DND-41 (cell line): ENCODE measurements at regions not wholly inside any gene's neighbourhood (a gene's known extent, or its start where the extent isn't known, plus 50 kb on each side); places are given as distances from the start of the nearest gene placed in this dataset.
A peak's percentile ranks its signal among the peaks of the same experiment; 100 is the strongest.

ENCODE experiments used
- ATAC-seq: fragments of 200-7000 bp; cut with Tn5 transposase; 3 replicates; pipeline ENCODE4 v1.9.1; 2021; ENCODE audit warnings: low read depth; ENCODE audit not compliant: insufficient read depth
- DNase-seq: peaks from one replicate; pipeline ENCODE4 v3.0.0-alpha.2; 2020
- H2AFZ ChIP-seq: 2 replicates; pipeline ENCODE4 v1.6.0; 2012; ENCODE audit warnings: low read depth, low read length
- H3K27ac ChIP-seq: 2 replicates; pipeline ENCODE4 v1.5.1; 2012; ENCODE audit warnings: low read length, inconsistent platforms
- H3K27me3 ChIP-seq: fragments of 200-600 bp; sonication (generic); 2 replicates; pipeline ENCODE4 v1.6.0; 2012; ENCODE audit warnings: low read length, mild to moderate bottlenecking, inconsistent platforms; ENCODE audit not compliant: insufficient read depth, poor library complexity
- H3K36me3 ChIP-seq: 2 replicates; pipeline ENCODE4 v1.5.1; 2012; ENCODE audit warnings: low read length, inconsistent platforms; ENCODE audit not compliant: insufficient read depth
- H3K4me1 ChIP-seq: 2 replicates; pipeline ENCODE4 v1.5.1; 2012; ENCODE audit warnings: mild to moderate bottlenecking, low read length; ENCODE audit not compliant: insufficient read depth
- H3K4me2 ChIP-seq: 2 replicates; pipeline ENCODE4 v1.6.0; 2012; ENCODE audit warnings: mild to moderate bottlenecking, moderate library complexity, low read length, inconsistent platforms; ENCODE audit not compliant: insufficient read depth
- H3K4me3 ChIP-seq, 2 experiments: fragments of 200-600 bp in 1 of 2; shearing (Covaris generic) in 1 of 2; 2 replicates each; pipeline ENCODE4 v1.5.1; 2012 to 2016; ENCODE audit warnings: inconsistent platforms in 2 of 2, low read length in 2 of 2, mild to moderate bottlenecking in 2 of 2, low read depth in 1 of 2, moderate library complexity in 1 of 2
- H3K79me2 ChIP-seq: 2 replicates; pipeline ENCODE4 v1.6.0; 2012; ENCODE audit warnings: low read length, inconsistent platforms; ENCODE audit not compliant: insufficient read depth
- H3K9ac ChIP-seq: 2 replicates; pipeline ENCODE4 v1.6.0; 2012; ENCODE audit warnings: low read depth, mild to moderate bottlenecking, inconsistent platforms, low read length, moderate library complexity
- H3K9me3 ChIP-seq: 2 replicates; pipeline ENCODE4 v1.5.1; 2012; ENCODE audit warnings: low read length, moderate library complexity, mild to moderate bottlenecking, inconsistent platforms; ENCODE audit not compliant: insufficient read depth, severe bottlenecking
- H4K20me1 ChIP-seq: 2 replicates; pipeline ENCODE4 v1.6.0; 2012; ENCODE audit warnings: low read length; ENCODE audit not compliant: insufficient read depth
- EZH2 ChIP-seq: IDR thresholded peaks from 3 replicates; pipeline ENCODE4 v1.6.1; 2012; ENCODE audit warnings: borderline replicate concordance, low read depth, mild to moderate bottlenecking, moderate library complexity, low read length, inconsistent platforms; ENCODE audit not compliant: severe bottlenecking
- TF ChIP-seq, protein P1 (sequence below): IDR thresholded peaks from 2 replicates; pipeline ENCODE4 v1.5.1; 2012; ENCODE audit warnings: borderline replicate concordance, low read length, moderate library complexity, mild to moderate bottlenecking; ENCODE audit not compliant: poor library complexity, severe bottlenecking; ENCODE audit errors: extremely low read depth

DNA sequence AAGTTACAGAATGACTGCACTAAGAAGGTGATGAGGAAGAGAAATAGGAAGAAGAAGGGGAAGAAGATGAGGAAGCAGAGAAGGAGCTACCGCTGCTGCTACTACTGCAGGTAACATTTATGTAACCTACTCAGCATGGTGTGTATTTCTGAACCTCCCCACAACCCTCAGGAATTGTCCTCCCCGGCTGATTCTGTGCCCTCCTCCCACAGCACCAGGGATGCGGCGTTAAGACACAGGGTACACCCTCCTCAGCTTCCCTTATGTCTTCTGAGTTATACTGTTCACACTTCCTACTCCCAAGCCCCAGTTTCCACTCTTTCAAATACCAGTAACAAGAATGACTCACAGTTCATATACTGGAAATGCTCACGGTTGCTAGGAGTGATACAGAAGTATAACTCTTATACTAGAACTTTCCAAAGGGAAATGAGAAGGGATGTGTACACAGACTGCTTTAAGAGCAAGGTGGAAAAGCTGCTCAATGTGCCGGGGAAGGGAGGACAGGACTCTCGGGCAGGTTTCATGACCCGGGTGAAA, 224.5 kb upstream of the PSMD7 start:
- Histone ChIP-seq H2AFZ (0 out of 2 replicates have a peak overlapping the region, but pooled peaks have one; percentile 1), H3K27me3 (no peaks in the 10 kb centered on the region), H3K9ac (no peak overlapping the region), H3K4me1 (peaks cover 23% of the 10 kb centered on the region), H3K79me2 (no peaks in the 10 kb centered on the region), H3K36me3 (no peaks in the 10 kb centered on the region), H3K4me2 (no peak overlapping the region), H3K9me3 (peaks cover 10% of the 10 kb centered on the region), H4K20me1 (no peaks in the 10 kb centered on the region), H3K4me3 (no peak overlapping the region), H3K27ac (no peak overlapping the region)
- ATAC-seq = no peak
- no peak for DNase-seq
- TF ChIP-seq EZH2 = no peak
- TF ChIP-seq, protein P1, sequence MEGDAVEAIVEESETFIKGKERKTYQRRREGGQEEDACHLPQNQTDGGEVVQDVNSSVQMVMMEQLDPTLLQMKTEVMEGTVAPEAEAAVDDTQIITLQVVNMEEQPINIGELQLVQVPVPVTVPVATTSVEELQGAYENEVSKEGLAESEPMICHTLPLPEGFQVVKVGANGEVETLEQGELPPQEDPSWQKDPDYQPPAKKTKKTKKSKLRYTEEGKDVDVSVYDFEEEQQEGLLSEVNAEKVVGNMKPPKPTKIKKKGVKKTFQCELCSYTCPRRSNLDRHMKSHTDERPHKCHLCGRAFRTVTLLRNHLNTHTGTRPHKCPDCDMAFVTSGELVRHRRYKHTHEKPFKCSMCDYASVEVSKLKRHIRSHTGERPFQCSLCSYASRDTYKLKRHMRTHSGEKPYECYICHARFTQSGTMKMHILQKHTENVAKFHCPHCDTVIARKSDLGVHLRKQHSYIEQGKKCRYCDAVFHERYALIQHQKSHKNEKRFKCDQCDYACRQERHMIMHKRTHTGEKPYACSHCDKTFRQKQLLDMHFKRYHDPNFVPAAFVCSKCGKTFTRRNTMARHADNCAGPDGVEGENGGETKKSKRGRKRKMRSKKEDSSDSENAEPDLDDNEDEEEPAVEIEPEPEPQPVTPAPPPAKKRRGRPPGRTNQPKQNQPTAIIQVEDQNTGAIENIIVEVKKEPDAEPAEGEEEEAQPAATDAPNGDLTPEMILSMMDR = no peak

DNA sequence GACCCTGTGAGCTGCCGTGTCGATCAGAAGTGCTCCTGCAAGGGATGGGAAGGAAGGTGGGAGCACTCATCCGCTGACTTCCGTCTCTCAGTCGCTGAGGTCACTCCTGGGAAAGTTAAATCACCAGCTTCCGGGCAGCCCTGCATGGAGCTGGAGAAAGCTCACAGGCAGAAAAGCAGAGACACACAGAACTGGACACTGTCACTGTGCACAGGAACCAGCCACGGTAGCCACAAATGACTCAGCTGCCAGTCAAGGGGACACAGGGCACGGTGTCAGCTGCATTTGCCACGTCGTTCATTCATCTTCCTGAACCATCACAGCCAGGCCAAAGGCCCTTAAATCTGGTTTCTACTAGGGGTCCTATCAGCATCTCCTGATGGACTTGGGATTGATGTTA, 226.4 kb upstream of the PSMD7 start:
- DNase-seq = no peak
- no peak for TF ChIP-seq EZH2
- TF ChIP-seq, protein P1 = no peak
- no peak for ATAC-seq
- Histone ChIP-seq H2AFZ (no peak overlapping the region), H3K27ac (peak overlapping the region; percentile 47), H3K9me3 (peaks cover 6% of the 10 kb centered on the region), H3K4me1 (peaks cover 42% of the 10 kb centered on the region), H3K4me2 (no peak overlapping the region), H3K79me2 (no peaks in the 10 kb centered on the region), H3K36me3 (no peaks in the 10 kb centered on the region), H4K20me1 (no peaks in the 10 kb centered on the region), H3K9ac (no peak overlapping the region), H3K4me3 (no peak overlapping the region), H3K27me3 (no peaks in the 10 kb centered on the region)

DNA sequence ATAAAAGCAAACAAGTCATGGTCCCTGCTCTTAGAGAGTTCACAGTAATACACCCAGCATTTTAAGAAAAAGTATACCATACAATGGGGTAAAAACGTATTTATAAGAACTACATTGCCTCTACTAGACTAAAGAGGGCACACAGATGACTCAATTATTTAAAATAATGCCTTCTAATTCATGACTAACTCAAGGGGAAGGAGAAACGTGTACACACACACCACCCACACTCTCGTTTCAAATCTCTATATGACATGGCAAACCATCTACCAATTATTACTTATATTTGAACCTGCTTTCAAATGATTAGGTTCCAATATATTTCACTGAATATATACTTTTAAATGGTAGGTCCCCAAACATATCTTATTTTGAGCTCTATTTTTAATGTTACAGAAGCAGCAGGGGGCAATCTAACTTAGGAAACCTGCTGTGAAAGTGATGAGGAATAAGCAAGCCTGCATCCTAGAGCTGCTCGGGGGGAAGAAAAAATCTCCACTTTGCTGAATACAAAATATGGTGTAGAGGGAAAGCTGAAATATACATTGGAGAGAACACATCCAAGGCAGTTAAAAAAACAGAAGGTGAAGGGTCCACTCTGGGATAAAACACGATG, 232.4 kb upstream of the PSMD7 start:
- no peaks in the 10 kb centered on the region for H3K36me3 ChIP-seq
- no peaks in the 10 kb centered on the region for H3K27me3 ChIP-seq
- peak overlapping the region; percentile 51 for H3K27ac ChIP-seq
- 0 out of 2 replicates have a peak overlapping the region, but pooled peaks have one; percentile 48 for H3K9ac ChIP-seq
- no peak overlapping the region for H3K4me3 ChIP-seq
- no peaks in the 10 kb centered on the region for H4K20me1 ChIP-seq
- peaks cover 55% of the 10 kb centered on the region for H3K4me1 ChIP-seq
- peak overlapping the region; percentile 45; the same call in 1 of the 2 replicates for H2AFZ ChIP-seq
- H3K9me3 ChIP-seq = peaks cover under 1% of the 10 kb centered on the region
- no peak for DNase-seq
- ATAC-seq = no peak
- TF ChIP-seq EZH2 = no peak
- TF ChIP-seq, protein P1 = peak; percentile 53
- no peak overlapping the region for H3K4me2 ChIP-seq
- no peaks in the 10 kb centered on the region for H3K79me2 ChIP-seq
